AG04450 (cell line): ENCODE measurements at regions not wholly inside any gene's neighbourhood (a gene's known extent, or its start where the extent isn't known, plus 50 kb on each side); places are given as distances from the start of the nearest gene placed in this dataset.

Experiments used
- CTCF ChIA-PET: fragments of 300-600, 350-600 bp; formaldehyde crosslinking; extraction: SDS; loops from one replicate; lab custom pipeline; 2022; ENCODE audit warnings: antibody characterized with exemption, inconsistent platforms; lab: Charles Lee
- POLR2A ChIA-PET: fragments of 350-600 bp; formaldehyde crosslinking; extraction: SDS; loops from one replicate; lab custom pipeline; 2021; ENCODE audit warnings: antibody characterized with exemption, inconsistent platforms; lab: Yijun Ruan, JAX
- DNase-seq: peaks from one replicate; pipeline ENCODE4 v3.0.0-alpha.2; 2011; ENCODE audit warnings: low read depth, low spot score
- H3K27ac ChIP-seq: one replicate; pipeline ENCODE4 v1.5.1; 2012; ENCODE audit warnings: low read depth, low read length, control low read depth
- H3K27me3 ChIP-seq: one replicate; pipeline ENCODE4 v1.6.0; 2012; ENCODE audit warnings: low read length; ENCODE audit not compliant: control insufficient read depth, insufficient read depth
- H3K4me3 ChIP-seq: 2 replicates; pipeline ENCODE4 v1.5.1; 2011; ENCODE audit warnings: mild to moderate bottlenecking, low read depth, low read length, control low read depth
- H3K9me3 ChIP-seq: 2 replicates; pipeline ENCODE4 v1.5.1; 2012; ENCODE audit warnings: low read length; ENCODE audit not compliant: control insufficient read depth, insufficient read depth
- CTCF ChIP-seq: IDR thresholded peaks from 2 replicates; pipeline ENCODE4 v1.5.1; 2011; ENCODE audit warnings: low read depth, low read length, control low read depth, inconsistent platforms

GRCh38 chr1:14182856-14183255 lies 415.6 kb upstream of the KAZN start:
- POLR2A ChIA-PET, result no interaction called here
- CTCF ChIA-PET, result no interaction called here
- DNase-seq, result no peak
- Histone ChIP-seq H3K4me3 (no peak overlapping the region), H3K9me3 (peaks cover 16% of the 10 kb centered on the region; the same call in 1 of the 2 replicates), H3K27me3 (no peaks in the 10 kb centered on the region), H3K27ac (no peak overlapping the region)
- no peak for TF ChIP-seq CTCF

GRCh38 chr1:14183329-14183728 lies 415.2 kb upstream of the KAZN start:
- ChIA-PET POLR2A (no interaction called here), CTCF (no interaction called here)
- Histone ChIP-seq H3K4me3 (no peak overlapping the region), H3K27me3 (no peaks in the 10 kb centered on the region), H3K27ac (no peak overlapping the region), H3K9me3 (peaks cover 16% of the 10 kb centered on the region; the same call in 1 of the 2 replicates)
- TF ChIP-seq CTCF, result no peak
- DNase-seq, result no peak

GRCh38 chr1:14184454-14184853 lies 414.0 kb upstream of the KAZN start:
- H3K27me3 ChIP-seq, result no peaks in the 10 kb centered on the region
- CTCF ChIA-PET, result no interaction called here
- POLR2A ChIA-PET, result no interaction called here
- TF ChIP-seq CTCF, result no peak
- no peak overlapping the region for H3K27ac ChIP-seq
- H3K9me3 ChIP-seq, result peaks cover 16% of the 10 kb centered on the region; the same call in 1 of the 2 replicates
- no peak for DNase-seq
- no peak overlapping the region for H3K4me3 ChIP-seq

- H3K4me3 ChIP-seq, result no peak overlapping the region
- H3K27me3 ChIP-seq, result no peaks in the 10 kb centered on the region
- ChIA-PET POLR2A (no interaction called here), CTCF (no interaction called here)
- no peak for TF ChIP-seq CTCF
- DNase-seq, result no peak
- H3K9me3 ChIP-seq, result peaks cover 12% of the 10 kb centered on the region; the same call in 1 of the 2 replicates
- H3K27ac ChIP-seq, result no peak overlapping the region
Measured at GRCh38 chr1:14189381-14189780, 409.1 kb upstream of the KAZN start.

- Histone ChIP-seq H3K27me3 (no peaks in the 10 kb centered on the region), H3K4me3 (no peak overlapping the region), H3K9me3 (peaks cover 9% of the 10 kb centered on the region; the same call in 1 of the 2 replicates), H3K27ac (no peak overlapping the region)
- no peak for DNase-seq
- ChIA-PET POLR2A (no interaction called here), CTCF (no interaction called here)
- TF ChIP-seq CTCF, result no peak
Measured at GRCh38 chr1:14190508-14190907, 408.0 kb upstream of the KAZN start.
